Posterior cingulate gyrus (tissue), 11 donors: ENCODE measurements at regions not wholly inside any gene's neighbourhood (a gene's known extent, or its start where the extent isn't known, plus 50 kb on each side); places are given as distances from the start of the nearest gene placed in this dataset.

Experiments
- DNase-seq, 10 donors: peaks; one replicate each; pipeline versions ENCODE4 v3.0.0 to v3.0.0-alpha.2; 2020 to 2021; ENCODE audit warnings: mixed read lengths in 3 of 10
- intact Hi-C: fragments of 100-400 bp; cut with DNase I; formaldehyde crosslinking; loops from one replicate; pipeline ENCODE4 v1.15.1; 2023

DNA sequence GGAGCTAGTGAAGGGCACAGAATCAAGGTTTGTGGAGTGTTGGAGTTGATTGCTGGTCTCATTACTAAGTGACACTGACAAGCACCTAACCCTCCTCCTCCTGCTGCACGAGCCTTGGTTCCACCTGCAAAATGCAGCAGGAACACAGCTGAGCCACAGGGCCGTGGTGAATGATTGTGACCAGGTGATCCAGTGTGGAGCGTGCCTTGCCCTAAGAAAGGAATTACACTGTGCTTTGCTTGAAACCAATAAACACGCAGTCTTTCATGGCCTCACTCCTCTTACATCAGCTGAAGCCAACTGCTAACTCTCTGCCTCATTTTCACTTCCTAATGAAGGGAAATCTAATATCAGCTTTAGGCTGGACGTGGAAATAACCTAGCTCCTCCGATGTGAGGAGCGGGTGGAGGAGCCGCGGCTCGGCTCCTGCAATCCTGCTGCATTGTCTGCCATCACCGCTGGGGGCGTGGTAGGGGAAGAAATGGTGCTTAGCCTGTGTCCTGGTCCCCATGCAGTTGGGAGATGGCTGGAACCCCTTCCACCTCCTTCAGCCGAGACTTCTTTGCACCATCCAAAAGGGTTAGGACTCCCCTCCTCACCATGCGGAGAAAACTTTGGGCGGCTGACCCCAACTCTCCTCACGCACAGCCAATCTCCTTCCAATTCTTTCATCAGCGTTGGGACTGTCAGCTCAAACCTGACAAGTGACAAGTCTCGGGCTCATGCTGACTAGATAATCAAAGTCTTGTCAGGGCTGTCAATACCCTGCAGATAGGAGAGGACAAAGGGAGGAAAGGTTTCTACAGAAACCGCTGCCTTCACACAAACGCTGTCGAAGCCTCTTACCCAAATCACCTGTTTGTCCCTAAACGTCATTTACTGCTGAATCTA is 427.9 kb downstream of the ZNF536 start:
- peak; percentile 17 to 92 (median 54) for DNase-seq
- intact Hi-C loops: no loop called here

DNA sequence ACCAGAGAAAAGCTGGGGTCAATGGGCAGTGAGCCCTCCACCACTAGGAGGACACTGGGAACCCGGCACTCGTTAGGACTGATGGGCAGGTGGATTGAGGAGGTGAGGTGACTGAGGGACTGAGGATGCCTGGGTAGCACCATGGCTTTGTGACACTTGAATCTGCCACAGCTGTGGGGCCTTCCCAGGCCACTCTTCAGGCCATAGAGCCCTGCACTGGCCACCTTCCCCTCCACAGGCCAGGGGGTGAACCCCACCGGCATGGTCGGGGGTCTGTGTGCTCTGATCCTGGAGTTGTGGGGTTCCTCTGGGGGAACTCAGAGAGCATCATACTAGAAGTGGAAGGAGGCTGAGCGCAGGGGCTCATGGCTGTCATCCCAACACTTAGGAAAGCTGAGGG is 423.5 kb downstream of the ZNF536 start:
- intact Hi-C loops: no loop called here
- no peak for DNase-seq

DNA sequence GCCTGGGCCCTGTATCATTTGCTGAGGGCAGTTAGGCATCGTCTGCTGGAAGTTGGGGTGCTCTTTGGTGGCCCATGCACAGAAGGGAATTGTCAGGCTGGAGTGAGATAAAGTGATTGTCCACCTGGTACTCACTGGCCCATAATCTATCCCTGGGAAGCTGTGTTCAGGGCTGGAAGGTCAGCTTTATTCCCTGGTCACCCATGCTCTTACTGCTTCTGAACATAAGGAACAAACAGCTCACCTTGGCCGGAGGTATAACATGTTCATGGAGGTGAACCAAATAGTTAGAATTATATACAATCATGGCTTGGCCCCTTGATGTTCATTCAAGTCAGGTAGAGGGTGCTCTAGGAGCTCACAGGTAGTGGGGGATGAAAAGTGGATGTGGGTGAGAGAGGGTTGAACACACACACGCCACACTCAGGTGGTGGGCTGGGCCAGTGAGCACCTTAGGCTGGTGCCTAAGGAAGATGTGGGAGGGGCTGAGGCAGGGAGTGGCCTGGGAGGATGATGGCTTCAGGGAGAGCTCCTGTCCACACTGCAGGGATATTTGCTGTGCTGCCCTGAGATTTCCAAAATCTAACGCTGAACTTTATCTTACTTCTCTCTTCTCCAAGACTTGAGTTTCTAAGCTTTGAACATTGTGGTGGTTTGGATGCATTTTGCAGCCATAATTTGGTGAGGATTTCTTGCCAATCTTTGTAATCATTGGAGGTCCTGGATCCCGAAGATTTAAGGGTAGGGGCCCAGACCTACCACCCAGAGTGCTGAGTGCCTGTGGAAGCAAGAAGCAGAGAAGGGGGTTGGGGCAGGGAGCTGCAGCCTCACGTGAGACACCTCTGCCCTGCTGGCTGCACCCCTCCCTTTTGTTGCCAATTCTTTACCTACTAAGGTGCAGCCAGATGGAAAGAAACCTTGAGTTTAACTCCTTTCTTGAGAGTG is 420.6 kb downstream of the ZNF536 start:
- DNase-seq: no peak
- intact Hi-C loops: no loop called here

DNA sequence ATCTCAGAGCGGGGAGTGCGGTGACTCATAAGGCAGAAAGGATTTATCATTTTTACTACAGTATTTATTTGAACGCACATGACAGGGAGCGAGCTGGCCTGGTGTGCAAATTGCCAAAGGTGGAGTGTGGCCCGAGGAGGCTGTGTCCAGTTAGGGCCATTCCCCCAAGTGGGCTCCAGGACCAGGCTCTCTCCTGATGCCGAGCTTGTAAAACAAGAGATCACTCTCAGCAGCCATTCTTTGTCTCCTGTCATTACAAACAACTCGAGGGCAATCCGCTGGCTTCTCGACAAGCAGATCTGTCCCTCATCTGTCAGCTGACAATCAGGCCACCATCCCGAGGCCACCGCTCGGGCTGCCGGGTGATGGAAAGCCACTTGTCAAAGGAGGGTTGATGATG is 418.9 kb downstream of the ZNF536 start:
- intact Hi-C loops: no loop called here
- peak in 1 of 10 donors; percentile 83 for DNase-seq

DNA sequence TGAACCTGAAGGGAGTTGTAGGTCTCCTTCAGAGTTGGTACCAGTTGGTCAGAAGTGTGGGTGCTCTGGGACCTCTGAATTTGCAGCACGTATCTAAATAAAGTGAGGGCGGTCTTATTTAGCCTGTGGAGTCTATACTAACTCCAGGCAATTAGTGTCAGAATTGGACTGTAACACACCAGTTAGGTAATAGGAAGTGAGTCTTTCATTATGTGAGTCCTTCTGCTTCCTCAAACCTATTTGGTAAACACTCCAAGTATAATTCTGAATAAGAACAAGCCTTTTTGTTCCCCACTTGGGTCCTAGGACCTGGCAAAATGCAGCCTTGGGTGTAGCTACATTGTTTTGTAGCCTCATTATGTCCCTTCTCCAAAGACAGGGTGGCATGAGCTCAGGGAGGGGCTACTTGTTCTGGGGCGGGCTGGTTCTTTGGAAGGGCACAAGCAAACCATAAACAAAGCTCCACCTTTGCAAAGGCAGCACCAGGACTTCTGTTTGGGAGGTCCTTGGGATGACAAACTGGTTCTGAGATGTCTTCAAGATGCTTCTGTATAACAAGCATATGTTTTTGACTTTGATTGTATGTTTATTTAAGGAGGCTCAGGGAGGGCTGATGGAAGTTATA is 418.0 kb downstream of the ZNF536 start:
- intact Hi-C loops: no loop called here
- DNase-seq: no peak

DNA sequence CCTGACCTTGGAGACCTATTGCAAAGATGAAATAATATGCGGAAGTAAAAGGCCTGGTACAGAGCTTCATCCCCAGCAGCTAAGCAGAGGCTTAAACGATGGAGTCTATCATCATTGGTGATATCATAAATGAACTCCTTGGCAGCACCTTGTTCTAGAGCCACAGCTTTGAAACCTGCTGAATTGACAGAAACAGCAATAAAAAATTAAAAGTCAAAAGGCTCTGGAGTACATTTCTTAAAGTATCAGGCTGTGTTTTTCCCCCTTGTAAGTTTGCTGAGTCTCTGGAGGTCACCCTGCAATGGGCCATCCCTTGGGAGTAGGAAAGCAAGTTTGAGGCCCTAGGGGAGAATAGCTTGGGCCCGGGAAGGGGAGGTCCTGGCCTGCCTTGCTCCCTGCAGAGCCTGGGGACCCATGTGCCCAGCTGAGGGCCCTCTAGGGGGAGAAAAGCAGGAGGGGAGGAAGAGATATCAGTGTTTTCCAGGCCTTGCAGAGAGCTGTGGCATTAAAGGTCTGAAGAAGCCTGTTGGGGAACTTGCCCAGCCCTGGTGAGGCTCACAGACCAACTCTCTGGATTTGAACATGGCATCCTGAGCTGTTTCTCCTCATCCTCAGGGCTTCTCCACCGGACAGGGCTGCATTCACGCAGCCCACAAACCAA is 416.1 kb downstream of the ZNF536 start:
- intact Hi-C loops: no loop called here
- no peak for DNase-seq

DNA sequence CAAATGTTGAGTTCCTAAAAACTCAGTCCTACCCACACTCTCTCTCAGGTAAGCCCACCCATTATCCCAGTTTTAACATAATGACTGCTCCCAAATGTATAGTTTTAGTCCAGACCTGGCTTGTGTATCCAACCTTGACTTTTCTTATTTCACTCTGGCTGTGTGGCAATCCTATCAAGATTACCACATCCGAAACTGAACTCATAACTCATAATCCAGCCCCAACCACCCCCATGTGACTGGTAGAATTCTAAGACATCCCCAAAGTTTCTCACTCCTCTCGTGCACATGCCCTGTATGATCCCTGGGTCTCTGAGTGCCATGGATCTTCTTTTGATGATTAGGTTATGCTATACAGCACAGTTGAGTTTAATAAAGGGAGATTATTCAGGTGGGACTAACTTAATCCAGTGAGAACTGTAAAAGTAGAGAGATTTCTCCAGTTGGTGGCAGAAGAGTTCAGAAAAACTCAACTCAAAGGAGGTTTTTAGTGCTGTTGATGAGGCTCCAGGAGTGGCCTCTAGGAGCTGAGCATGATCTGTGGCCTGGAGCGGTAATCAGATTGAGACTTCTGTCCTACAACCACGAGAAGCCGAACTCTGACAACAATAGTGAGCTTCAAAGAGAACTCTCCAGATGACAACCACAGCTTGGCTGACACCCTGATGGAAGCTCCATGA is 413.4 kb downstream of the ZNF536 start:
- no peak for DNase-seq
- intact Hi-C loops: no loop called here

DNA sequence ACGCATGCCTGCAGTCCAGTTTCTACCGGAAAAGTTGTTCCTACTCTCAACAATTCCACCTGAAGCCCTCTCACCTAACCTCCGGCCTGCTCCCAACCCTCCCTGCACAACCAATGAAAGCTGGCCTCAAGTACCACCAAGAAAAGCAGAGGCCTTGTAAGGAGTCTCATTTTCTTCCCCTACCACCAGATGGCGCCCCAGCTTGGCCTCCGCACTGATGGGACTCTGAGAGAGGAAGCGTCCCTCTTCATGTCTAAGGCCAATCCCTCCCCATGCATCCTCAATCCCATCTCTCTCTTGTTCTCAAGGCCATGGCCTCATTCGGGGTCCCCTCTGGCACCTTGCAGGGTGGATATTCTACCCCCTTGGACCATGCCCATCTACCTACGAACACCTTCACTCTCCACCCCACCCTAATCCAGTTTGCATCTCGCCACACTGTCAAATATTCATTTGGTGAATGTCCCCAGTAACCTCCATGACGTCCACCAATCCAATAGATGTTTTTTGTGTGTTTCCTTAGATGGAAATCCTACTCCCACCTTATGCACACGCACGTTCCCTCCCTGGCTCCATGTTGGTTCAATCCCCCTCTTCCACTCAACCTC is 412.8 kb downstream of the ZNF536 start:
- DNase-seq: peak in 8 of 10 donors; percentile 27 to 91 (median 62)
- intact Hi-C loops: no loop called here

DNA sequence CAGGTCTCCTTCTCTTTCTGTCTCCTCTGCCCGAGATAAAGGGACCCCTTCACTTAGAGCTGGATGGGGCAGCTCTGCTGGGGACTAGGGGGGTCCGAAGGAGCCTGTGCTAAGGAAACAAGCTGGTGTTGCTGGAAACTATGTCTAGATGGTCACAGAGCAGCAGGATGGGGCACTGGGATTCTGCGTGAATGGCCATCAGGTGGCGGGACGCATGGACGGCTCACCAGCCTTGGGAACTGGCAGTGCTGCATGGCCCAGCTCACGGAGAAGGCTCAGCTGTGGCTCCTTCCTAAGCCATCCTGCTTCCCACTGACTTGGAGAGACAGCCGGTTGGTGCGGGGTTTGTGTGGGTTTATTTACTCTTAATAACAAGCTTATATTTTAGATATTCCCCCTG is 411.8 kb downstream of the ZNF536 start:
- intact Hi-C loops: no loop called here
- no peak for DNase-seq

DNA sequence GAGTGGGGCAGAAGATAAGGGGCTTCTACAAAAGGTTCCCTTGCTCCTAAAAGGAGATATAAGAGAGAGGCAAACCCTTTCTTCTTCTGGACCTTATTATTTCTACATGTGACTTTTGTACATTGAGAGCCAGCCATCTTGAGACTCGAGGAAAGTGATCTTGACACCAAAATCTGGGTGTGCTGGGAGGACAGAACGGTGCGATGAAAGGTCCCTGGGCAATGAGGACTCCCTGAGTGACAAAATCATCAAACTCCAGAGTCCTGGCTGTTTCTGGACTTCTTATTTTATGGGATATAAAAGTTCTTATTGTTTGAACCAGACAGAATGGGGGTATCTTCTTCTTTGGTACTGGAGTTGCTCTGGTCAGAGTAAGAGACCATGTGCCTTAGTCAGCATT is 411.0 kb downstream of the ZNF536 start:
- no peak for DNase-seq
- intact Hi-C loops: no loop called here

DNA sequence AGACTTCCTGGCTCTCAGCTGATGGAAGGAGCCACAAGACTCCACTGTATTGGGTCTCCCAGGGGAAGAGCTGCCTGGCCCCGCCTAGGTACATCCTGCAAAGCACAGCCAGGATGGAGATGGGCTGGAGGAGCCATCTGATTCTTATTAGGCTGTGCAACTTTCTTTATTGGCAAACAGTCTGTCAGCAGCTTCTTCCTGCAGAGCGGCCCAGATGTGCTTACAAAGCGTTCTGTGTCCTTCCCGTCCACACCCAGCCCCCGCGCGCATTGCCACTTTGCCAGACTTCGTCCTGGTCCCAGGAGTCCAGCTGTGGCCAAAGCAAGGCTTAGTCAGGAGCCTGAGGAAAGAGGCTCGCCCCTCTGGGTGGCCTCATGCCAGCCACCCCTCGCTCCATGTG is 409.3 kb downstream of the ZNF536 start:
- DNase-seq: no peak
- intact Hi-C loops: no loop called here

DNA sequence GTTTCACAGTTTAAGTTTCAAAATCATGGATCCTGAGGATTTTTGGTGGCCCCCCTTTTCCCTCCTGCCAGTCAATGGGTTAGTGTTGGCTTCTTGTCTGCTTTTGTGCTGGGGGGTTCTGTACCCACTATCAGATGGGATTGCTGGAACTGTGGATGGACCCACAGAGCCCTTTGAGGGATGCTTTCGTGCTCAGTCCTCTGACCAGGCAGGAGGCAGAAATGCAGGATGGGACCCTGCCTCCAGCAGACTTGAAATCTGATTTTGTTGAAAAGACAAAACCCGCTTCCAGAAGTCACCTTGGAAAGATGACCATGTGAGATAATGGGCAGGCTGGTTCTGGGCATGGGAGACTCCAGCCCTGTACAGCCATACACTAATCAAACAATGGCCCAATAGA is 408.9 kb downstream of the ZNF536 start:
- DNase-seq: no peak
- intact Hi-C loops: no loop called here

DNA sequence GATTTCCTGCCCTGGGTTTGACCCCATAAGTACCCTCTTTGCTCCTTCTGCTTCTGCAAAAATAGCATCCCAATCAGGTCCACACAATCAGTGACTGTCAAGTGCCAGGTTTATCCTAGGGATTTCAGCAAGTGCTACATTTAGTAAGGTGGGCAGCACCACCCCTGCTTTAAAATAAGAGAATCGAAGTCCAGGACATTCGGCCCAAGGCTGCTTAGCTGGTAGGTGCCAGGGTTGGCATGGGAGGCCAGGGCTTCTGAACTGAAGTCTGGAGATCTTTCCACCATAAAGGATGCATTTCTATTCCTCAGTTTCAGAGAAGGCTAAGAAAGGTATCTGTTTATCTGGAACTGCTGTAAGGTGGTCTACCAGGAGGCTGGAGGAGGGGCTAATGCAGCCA is 408.3 kb downstream of the ZNF536 start:
- intact Hi-C loops: no loop called here
- no peak for DNase-seq

DNA sequence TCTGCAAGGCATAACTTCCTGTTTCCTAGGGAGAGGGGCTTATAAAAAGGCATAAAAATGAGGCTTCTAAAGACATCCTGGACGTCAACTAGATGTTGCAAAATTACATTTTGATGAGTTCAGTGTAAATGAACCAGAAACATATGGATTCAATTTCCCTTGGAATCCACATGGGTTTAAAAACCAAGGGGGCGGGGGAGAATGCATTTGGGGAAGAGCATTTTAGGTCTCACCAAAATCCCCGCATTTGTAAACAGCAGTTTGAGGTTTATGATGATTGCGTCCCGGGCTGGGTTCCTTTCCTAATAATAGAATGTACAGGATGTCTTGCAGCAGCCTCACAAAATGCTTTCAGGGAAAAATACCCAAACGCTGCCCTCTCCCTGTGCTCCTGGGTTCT is 407.8 kb downstream of the ZNF536 start:
- no peak for DNase-seq
- intact Hi-C loops: no loop called here

DNA sequence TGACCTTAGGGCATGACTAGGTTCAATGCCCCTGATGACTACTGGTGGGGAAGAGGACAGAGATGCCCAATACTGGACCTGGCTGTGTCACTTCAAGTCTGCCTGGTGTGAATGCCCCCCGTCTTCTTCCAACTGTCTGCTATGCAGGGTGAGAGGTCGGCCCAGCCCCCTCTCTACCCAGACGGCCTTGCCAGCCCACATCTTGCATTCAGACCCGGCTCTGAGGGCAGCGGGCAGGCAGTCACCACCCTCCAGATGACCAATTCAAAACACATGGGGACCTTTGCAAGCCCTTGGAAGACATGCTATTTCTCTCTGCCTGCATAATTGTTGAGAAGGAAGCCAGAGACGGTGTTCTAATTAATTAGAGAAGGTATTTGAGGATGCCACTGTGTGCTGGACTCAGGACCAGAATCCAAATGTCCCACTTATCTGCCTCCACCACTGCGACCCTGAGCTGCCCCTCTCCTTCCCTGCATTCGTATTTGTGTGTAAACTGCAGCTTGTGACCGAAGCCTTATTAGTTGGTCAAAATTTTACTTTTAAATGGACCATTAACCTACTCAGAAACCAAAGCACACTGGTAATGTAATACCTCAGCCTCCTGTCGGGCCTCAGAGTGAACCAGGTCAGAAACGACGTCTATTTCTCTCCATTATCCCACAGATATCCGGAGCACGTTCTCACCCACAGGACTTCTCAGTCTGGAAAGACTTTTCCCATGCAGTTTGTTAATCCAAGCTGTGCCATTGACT is 407.0 kb downstream of the ZNF536 start:
- DNase-seq: no peak
- intact Hi-C loops: no loop called here

DNA sequence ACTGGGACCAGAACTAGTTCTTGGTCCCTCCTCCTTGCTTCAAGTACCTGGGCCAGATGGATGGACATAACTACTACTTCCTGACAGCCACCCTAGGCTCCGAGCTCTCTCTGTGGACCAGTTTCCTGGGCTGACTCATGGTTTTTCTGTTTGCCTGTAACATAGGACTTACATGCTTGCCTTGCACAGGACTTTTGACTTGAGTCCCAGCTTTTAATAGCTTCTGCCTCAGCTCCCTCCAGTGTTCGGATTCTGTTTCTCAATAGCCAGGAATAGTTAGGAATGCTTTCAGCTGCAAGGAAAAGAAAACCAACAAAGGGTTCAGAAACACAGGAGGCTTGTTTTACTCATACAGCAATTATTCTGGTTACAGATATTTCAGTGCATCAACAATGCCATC is 405.9 kb downstream of the ZNF536 start:
- DNase-seq: no peak
- intact Hi-C loops: no loop called here

DNA sequence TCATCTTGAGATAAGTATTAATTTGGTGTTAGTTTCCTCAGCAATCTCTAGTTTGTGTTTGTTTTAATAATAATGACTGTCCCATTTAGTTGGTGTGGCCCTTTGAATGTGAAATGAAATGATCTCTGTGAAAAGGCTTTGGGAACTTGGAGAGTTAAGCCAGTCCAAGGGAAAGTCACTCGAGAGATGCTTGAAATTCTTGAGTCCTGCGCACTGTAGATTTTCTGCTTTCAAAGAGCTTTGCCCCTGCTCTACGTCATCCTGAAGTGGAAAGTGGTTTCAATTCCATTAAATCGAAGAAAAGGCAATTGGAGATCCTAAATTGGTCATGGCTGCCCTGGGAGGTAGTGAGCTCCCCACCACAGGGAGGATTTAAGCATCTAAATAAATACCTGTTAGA is 403.8 kb downstream of the ZNF536 start:
- no peak for DNase-seq
- intact Hi-C loops: no loop called here

DNA sequence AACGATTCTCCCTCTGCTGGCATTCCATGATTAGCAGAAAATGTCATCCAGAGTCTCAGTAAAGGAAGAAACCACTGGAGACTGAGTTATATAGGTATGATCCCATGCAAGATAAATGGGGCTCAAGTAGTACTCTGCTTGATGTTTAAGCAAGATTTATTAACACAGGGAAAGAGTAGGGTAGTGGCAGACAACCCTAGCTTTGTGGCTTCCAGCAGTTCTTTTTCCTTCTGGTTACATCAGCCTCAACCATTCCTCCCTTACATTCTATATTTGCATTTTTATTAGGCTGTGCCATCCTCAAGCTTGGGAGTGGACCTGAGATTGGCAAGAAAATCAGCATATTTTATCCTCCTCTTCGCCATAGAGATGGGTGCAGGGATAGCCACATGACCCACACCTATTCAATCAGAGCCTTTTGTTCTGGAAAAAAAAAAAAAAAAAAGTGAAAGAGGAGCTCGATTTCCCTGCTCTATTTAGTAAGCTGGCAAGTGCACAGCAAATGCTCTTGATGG is 402.1 kb downstream of the ZNF536 start:
- intact Hi-C loops: no loop called here
- no peak for DNase-seq

DNA sequence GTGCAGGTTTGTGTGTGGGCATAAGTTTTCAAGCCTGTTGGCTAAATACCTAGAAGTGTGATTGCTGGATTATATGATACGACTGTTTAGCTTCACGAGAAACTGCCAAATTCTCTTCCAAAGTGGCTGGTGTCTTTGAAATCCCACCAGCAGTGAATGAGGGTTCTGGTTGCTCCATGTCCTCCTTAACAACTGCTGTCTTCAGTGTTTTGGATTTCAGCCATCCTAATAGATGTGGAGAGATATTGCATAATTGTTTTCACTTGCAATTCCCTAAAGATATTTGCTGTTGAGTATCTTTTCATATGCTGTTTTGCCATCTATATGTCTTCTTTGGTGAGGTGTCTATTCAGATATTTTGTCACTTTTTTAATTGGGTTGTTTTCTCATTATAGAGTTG is 390.5 kb downstream of the ZNF536 start:
- intact Hi-C loops: no loop called here
- DNase-seq: no peak
